Liver (tissue), 8 donors: ENCODE measurements at regions not wholly inside any gene's neighbourhood (a gene's known extent, or its start where the extent isn't known, plus 50 kb on each side); places are given as distances from the start of the nearest gene placed in this dataset.

ENCODE experiments used
- DNase-seq: peaks from one replicate; pipeline ENCODE4 v3.0.0-alpha.2; 2017; ENCODE audit warnings: low spot score
- H3K27ac ChIP-seq, 2 donors: one replicate each; pipeline ENCODE4 v1.7.0; 2013; ENCODE audit warnings: inconsistent platforms in 2 of 2, low read length in 2 of 2, control low read depth in 1 of 2, low read depth in 1 of 2, mild to moderate bottlenecking in 1 of 2
- H3K27me3 ChIP-seq, 4 donors: one replicate each; pipeline versions ENCODE4 v1.6.1 to v1.7.0; 2013; ENCODE audit warnings: low read length in 3 of 4, inconsistent platforms in 1 of 4, mild to moderate bottlenecking in 1 of 4, moderate library complexity in 1 of 4; ENCODE audit not compliant: control insufficient read depth in 4 of 4, insufficient read depth in 4 of 4
- H3K36me3 ChIP-seq, 4 donors: one replicate each; pipeline versions ENCODE4 v1.6.1 to v1.7.0; 2013; ENCODE audit warnings: low read length in 3 of 4, mild to moderate bottlenecking in 3 of 4, low read depth in 1 of 4, moderate library complexity in 1 of 4; ENCODE audit not compliant: control insufficient read depth in 4 of 4, insufficient read depth in 3 of 4
- H3K4me1 ChIP-seq, 4 donors: one replicate each; pipeline versions ENCODE4 v1.6.1 to v1.7.0; 2013; ENCODE audit warnings: low read length in 3 of 4, mild to moderate bottlenecking in 3 of 4, moderate library complexity in 1 of 4; ENCODE audit not compliant: control insufficient read depth in 4 of 4, insufficient read depth in 4 of 4
- H3K4me3 ChIP-seq, 3 donors: one replicate each; pipeline versions ENCODE4 v1.6.1 to v1.7.0; 2013; ENCODE audit warnings: low read length in 3 of 3, control low read depth in 1 of 3, low read depth in 1 of 3, mild to moderate bottlenecking in 1 of 3
- H3K9ac ChIP-seq, 2 donors: one replicate each; pipeline ENCODE4 v1.7.0; 2013; ENCODE audit warnings: low read length in 2 of 2, mild to moderate bottlenecking in 2 of 2, moderate library complexity in 2 of 2, control low read depth in 1 of 2, low read depth in 1 of 2
- H3K9me3 ChIP-seq, 4 donors: one replicate each; pipeline versions ENCODE4 v1.6.1 to v1.7.0; 2013; ENCODE audit warnings: low read length in 3 of 4; ENCODE audit not compliant: control insufficient read depth in 4 of 4
- EGR1 ChIP-seq, 2 donors: IDR thresholded peaks; 2 replicates each; pipeline ENCODE4 v1.6.1; 2016 to 2018; ENCODE audit warnings: antibody characterized with exemption in 2 of 2, low read depth in 2 of 2
- FOXA1 ChIP-seq: IDR thresholded peaks from 2 replicates; pipeline ENCODE4 v1.6.1; 2016; ENCODE audit warnings: antibody characterized with exemption
- FOXA2 ChIP-seq: IDR thresholded peaks from 2 replicates; pipeline ENCODE4 v1.6.1; 2016; ENCODE audit warnings: antibody characterized with exemption
- GABPA ChIP-seq, 2 donors: IDR thresholded peaks in 1 of 2; conservative IDR thresholded peaks in 1 of 2; 2 replicates each; pipeline ENCODE4 v1.6.1; 2016; ENCODE audit warnings: antibody characterized with exemption in 2 of 2, mild to moderate bottlenecking in 1 of 2, moderate library complexity in 1 of 2
- HNF4A ChIP-seq, 2 donors: conservative IDR thresholded peaks; 2 replicates each; pipeline ENCODE4 v1.6.1; 2016; ENCODE audit warnings: antibody characterized with exemption in 2 of 2, mild to moderate bottlenecking in 2 of 2
- HNF4G ChIP-seq: IDR thresholded peaks from 2 replicates; pipeline ENCODE4 v1.6.1; 2016; ENCODE audit warnings: antibody characterized with exemption
- JUND ChIP-seq, 2 donors: IDR thresholded peaks; 2 replicates each; pipeline ENCODE4 v1.6.1; 2016; ENCODE audit warnings: antibody characterized with exemption in 2 of 2
- NR2F2 ChIP-seq: IDR thresholded peaks from 2 replicates; pipeline ENCODE4 v1.6.1; 2016; ENCODE audit warnings: antibody characterized with exemption
- RAD21 ChIP-seq, 2 donors: IDR thresholded peaks; 2 replicates each; pipeline ENCODE4 v1.6.1; 2016; ENCODE audit warnings: antibody characterized with exemption in 2 of 2, mild to moderate bottlenecking in 2 of 2
- SP1 ChIP-seq: IDR thresholded peaks from 2 replicates; pipeline ENCODE4 v1.6.1; 2018; ENCODE audit warnings: antibody characterized with exemption, mild to moderate bottlenecking
- TAF1 ChIP-seq: conservative IDR thresholded peaks from 2 replicates; pipeline ENCODE4 v1.6.1; 2016; ENCODE audit warnings: antibody characterized with exemption, mild to moderate bottlenecking
- WGBS: extraction: QIAGEN DNeasy Blood & Tissue Kit; methylation state at CpG from one replicate; pipeline ENCODE4 v1.1.7; 2013; 5-methylcytosine and 5-hydroxymethylcytosine counted together
- TF ChIP-seq, protein P1 (sequence below): IDR thresholded peaks from 2 replicates; pipeline ENCODE4 v1.6.1; 2016; ENCODE audit warnings: antibody characterized with exemption
- TF ChIP-seq, protein P2 (sequence below): fragments of 150-350 bp; IDR thresholded peaks from 2 replicates; pipeline ENCODE4 v1.5.1; 2017; ENCODE audit warnings: improper control_type of control experiment, low read depth, low read length; ENCODE audit not compliant: missing input control
- TF ChIP-seq, protein P3 (sequence below): IDR thresholded peaks from 2 replicates; pipeline ENCODE4 v1.6.1; 2016; ENCODE audit warnings: antibody characterized with exemption
- donor health status: healthy.
- donor health status: healthy.
- donor health status: healthy.
- donor health status: healthy.
- donor health status: healthy.

DNA sequence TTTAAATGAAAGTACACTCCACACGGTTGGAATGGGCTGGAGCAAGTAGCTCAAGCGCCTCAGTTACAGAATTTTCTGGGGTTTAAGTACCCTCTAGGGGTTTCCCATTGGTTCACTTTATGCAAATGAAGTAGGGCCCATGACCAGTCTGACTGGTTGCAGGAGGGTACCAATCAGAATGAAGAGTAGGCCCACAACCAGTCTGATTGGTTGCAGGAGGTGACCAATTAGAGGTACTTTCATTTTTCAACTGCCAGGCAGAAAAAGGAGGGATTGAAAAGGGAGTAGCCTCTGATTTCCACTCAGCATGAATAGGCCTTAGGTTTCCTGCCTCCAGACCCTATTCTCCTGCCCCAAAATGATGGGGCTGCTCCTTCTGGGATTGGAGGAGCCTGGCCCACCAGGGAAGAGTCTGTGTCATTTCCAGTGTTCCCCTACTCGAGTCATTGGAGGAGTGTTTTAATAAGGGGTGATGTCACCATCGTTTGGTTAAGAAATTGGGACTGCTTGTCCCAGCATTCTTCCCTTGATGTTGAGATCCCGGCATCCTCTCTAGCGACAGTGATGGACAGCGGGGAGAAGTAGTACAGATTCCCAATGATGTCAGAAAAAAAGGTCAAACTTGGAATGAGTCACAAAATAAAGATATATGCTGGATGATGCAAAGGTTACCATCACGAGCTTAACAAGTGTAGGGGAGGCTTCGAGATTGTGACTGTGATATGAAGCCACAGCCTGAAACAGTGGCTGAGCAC lies 210.4 kb downstream of the SH3BP4 start:
- no peaks in the 10 kb centered on the region for H3K9me3 ChIP-seq
- 77% methylated on average over 9 of the region's 9 CpGs for WGBS
- H3K36me3 ChIP-seq, result no peaks in the 10 kb centered on the region
- no peak overlapping the region for H3K9ac ChIP-seq
- no peak overlapping the region for H3K4me3 ChIP-seq
- H3K4me1 ChIP-seq, result no peaks in the 10 kb centered on the region
- no peaks in the 10 kb centered on the region for H3K27me3 ChIP-seq
- TF ChIP-seq, protein P1, sequence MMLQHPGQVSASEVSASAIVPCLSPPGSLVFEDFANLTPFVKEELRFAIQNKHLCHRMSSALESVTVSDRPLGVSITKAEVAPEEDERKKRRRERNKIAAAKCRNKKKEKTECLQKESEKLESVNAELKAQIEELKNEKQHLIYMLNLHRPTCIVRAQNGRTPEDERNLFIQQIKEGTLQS, result no peak
- TF ChIP-seq EGR1 (IDR thresholded peaks at IDR 0.05; ENCODE audit: low read depth in 2 of 2), result no peak
- TF ChIP-seq, protein P2, sequence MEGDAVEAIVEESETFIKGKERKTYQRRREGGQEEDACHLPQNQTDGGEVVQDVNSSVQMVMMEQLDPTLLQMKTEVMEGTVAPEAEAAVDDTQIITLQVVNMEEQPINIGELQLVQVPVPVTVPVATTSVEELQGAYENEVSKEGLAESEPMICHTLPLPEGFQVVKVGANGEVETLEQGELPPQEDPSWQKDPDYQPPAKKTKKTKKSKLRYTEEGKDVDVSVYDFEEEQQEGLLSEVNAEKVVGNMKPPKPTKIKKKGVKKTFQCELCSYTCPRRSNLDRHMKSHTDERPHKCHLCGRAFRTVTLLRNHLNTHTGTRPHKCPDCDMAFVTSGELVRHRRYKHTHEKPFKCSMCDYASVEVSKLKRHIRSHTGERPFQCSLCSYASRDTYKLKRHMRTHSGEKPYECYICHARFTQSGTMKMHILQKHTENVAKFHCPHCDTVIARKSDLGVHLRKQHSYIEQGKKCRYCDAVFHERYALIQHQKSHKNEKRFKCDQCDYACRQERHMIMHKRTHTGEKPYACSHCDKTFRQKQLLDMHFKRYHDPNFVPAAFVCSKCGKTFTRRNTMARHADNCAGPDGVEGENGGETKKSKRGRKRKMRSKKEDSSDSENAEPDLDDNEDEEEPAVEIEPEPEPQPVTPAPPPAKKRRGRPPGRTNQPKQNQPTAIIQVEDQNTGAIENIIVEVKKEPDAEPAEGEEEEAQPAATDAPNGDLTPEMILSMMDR, result no peak
- H3K27ac ChIP-seq, result no peak overlapping the region
- no peak for DNase-seq

DNA sequence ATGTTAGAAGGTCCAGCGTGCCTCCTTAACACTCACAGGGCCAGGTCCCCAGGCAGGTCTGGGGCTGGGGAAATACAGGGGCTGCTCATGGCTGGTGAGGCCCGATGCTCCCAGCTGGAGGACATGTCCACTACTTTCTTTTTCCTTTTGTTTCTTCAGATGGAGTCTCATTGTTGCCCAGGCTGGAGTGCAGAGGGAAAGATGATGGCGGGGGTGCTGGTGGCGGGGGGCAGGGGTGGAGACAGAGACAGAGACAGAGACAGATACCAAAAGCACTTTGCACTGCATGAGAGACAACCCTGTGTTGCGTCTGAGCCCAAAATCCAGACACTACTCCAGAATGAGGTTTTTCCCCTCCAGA lies 211.0 kb downstream of the SH3BP4 start:
- Histone ChIP-seq H3K4me1 (no peaks in the 10 kb centered on the region), H3K9me3 (no peaks in the 10 kb centered on the region), H3K27ac (no peak overlapping the region), H3K27me3 (no peaks in the 10 kb centered on the region), H3K4me3 (no peak overlapping the region), H3K9ac (no peak overlapping the region), H3K36me3 (no peaks in the 10 kb centered on the region)
- TF ChIP-seq, protein P3, sequence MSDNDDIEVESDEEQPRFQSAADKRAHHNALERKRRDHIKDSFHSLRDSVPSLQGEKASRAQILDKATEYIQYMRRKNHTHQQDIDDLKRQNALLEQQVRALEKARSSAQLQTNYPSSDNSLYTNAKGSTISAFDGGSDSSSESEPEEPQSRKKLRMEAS, result no peak
- no peak for TF ChIP-seq GABPA (IDR thresholded peaks at IDR 0.05 in 1 of 2, conservative IDR thresholded peaks at IDR 0.05 in 1 of 2)
- TF ChIP-seq RAD21 (IDR thresholded peaks at IDR 0.05), result no peak
- TF ChIP-seq NR2F2, result no peak
- TF ChIP-seq FOXA1, result no peak
- no peak for TF ChIP-seq HNF4G
- no peak for TF ChIP-seq SP1
- TF ChIP-seq TAF1, result no peak
- no peak for TF ChIP-seq EGR1 (IDR thresholded peaks at IDR 0.05; ENCODE audit: low read depth in 2 of 2)
- TF ChIP-seq FOXA2, result no peak
- WGBS, result 58% methylated on average over 5 of the region's 5 CpGs
- DNase-seq, result no peak

DNA sequence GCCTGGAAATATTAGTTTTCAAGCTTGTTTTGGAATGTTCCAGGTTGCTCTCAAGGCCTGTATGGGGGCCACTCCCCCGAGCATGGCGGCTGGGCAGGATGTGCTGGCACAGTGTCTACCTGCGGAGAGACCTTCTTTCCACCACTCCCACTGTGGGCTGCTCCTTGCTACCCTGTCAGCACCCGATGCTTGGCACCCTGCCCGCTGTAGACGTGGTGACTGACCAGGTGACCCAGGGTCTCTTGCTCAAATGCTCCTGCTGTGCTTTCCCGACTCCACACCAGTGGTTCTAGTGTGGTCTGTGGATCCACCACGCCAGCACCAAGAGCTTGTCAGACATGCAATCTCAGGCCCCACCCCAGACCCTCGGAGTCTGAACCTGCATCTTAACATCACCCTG lies 213.3 kb downstream of the SH3BP4 start:
- H3K9me3 ChIP-seq, result no peaks in the 10 kb centered on the region
- no peaks in the 10 kb centered on the region for H3K36me3 ChIP-seq
- no peak overlapping the region for H3K27ac ChIP-seq
- 83% methylated on average over 9 of the region's 9 CpGs for WGBS
- no peaks in the 10 kb centered on the region for H3K4me1 ChIP-seq
- no peak overlapping the region for H3K4me3 ChIP-seq
- no peaks in the 10 kb centered on the region for H3K27me3 ChIP-seq
- H3K9ac ChIP-seq, result no peak overlapping the region
- TF ChIP-seq JUND (IDR thresholded peaks at IDR 0.05) (no peak), HNF4A (conservative IDR thresholded peaks at IDR 0.05) (no peak), EGR1 (IDR thresholded peaks at IDR 0.05; ENCODE audit: low read depth in 2 of 2) (no peak), SP1 (no peak), NR2F2 (no peak)
- TF ChIP-seq, protein P1, result no peak
- no peak for DNase-seq
